GM13977 (cell line): ENCODE measurements at regions not wholly inside any gene's neighbourhood (a gene's known extent, or its start where the extent isn't known, plus 50 kb on each side); places are given as distances from the start of the nearest gene placed in this dataset.

ENCODE experiments used
- DNase-seq: peaks from one replicate; pipeline ENCODE4 v3.0.0; 2012; ENCODE audit warnings: low spot score
- CTCF ChIP-seq: IDR thresholded peaks from 2 replicates; pipeline ENCODE4 v1.5.1; 2012; ENCODE audit warnings: mild to moderate bottlenecking, control low read depth; ENCODE audit not compliant: insufficient read depth; ENCODE audit errors: extremely low read depth, missing control alignments
- in situ Hi-C: fragments of 300-500 bp; cut with MboI; formaldehyde crosslinking; loops from one replicate; pipeline ENCODE4 v1.12.0; 2022; ENCODE audit warnings: low sequenced_read_pairs, low pct_unique_long_range_greater_than_20kb, mixed read lengths, inconsistent platforms; ENCODE audit not compliant: unreplicated experiment

GRCh38 chr18:68435581-68435980 is 279.3 kb downstream of the TMX3 start:
- no peak for DNase-seq
- in situ Hi-C loops = no loop called here
- no peak for TF ChIP-seq CTCF

GRCh38 chr18:68431922-68432198 is 283.0 kb downstream of the TMX3 start:
- no peak for DNase-seq
- in situ Hi-C loops = no loop called here
- no peak for TF ChIP-seq CTCF

- no peak for TF ChIP-seq CTCF
- in situ Hi-C loops = no loop called here
- no peak for DNase-seq
Observed at GRCh38 chr18:68431111-68431921, 283.6 kb downstream of the TMX3 start.

GRCh38 chr18:68429841-68430240 is 285.1 kb downstream of the TMX3 start:
- no peak for TF ChIP-seq CTCF
- DNase-seq = no peak
- in situ Hi-C loops = no loop called here

- no peak for TF ChIP-seq CTCF
- DNase-seq = no peak
- in situ Hi-C loops = no loop called here
Observed at GRCh38 chr18:68429111-68429510, 285.8 kb downstream of the TMX3 start.

GRCh38 chr18:68428661-68429060 is 286.2 kb downstream of the TMX3 start:
- in situ Hi-C loops = no loop called here
- DNase-seq = no peak
- no peak for TF ChIP-seq CTCF
